ENCODE measurements at regions not wholly inside any gene's neighbourhood (a gene's known extent, or its start where the extent isn't known, plus 50 kb on each side); places are given as distances from the start of the nearest gene placed in this dataset.

DNA sequence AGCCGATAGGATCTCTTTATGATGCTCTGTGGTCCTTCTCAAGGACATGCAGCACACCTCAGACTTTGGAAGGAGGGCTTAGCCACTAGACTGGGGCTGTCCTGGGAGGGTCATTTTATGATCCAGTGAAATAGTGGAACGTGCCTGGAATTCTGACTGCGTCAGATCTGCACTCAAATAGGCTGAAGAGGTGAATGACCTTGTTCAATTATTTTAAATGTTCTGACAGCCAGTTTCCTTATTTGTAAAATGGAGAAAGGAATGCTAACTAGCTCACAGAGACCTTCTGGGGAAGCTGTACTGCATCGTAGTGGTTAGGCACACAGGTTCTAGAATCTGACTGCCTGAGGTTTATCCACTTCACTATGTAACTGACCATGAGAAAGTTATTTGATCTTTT, 587.5 kb downstream of the MAFB start:
- Histone ChIP-seq H3K9ac (ENCODE audit: low read length) (no peak overlapping the region), H3K4me2 (ENCODE audit: low read length) (no peak overlapping the region), H4K20me1 (ENCODE audit: insufficient read depth, low read length) (no peaks in the 10 kb centered on the region), H3K4me3 (ENCODE audit: low read length) (no peak overlapping the region), H2AFZ (ENCODE audit: low read depth, low read length) (no peak overlapping the region), H3K9me3 (ENCODE audit: insufficient read depth, low read length) (no peaks in the 10 kb centered on the region), H3K4me1 (ENCODE audit: low read length) (no peaks in the 10 kb centered on the region), H3K79me2 (ENCODE audit: low read length) (no peaks in the 10 kb centered on the region), H3K36me3 (replicated peaks; ENCODE audit: low read depth, low read length) (no peaks in the 10 kb centered on the region), H3K27me3 (ENCODE audit: low read depth, low read length) (peaks cover 4% of the 10 kb centered on the region; the same call in 1 of the 2 replicates), H3K27ac (ENCODE audit: low read length) (no peak overlapping the region)
- no peak for TF ChIP-seq EZH2phosphoT487 (IDR thresholded peaks at IDR 0.05; ENCODE audit: low read depth)
- TF ChIP-seq, protein P1, sequence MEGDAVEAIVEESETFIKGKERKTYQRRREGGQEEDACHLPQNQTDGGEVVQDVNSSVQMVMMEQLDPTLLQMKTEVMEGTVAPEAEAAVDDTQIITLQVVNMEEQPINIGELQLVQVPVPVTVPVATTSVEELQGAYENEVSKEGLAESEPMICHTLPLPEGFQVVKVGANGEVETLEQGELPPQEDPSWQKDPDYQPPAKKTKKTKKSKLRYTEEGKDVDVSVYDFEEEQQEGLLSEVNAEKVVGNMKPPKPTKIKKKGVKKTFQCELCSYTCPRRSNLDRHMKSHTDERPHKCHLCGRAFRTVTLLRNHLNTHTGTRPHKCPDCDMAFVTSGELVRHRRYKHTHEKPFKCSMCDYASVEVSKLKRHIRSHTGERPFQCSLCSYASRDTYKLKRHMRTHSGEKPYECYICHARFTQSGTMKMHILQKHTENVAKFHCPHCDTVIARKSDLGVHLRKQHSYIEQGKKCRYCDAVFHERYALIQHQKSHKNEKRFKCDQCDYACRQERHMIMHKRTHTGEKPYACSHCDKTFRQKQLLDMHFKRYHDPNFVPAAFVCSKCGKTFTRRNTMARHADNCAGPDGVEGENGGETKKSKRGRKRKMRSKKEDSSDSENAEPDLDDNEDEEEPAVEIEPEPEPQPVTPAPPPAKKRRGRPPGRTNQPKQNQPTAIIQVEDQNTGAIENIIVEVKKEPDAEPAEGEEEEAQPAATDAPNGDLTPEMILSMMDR (IDR thresholded peaks at IDR 0.05; ENCODE audit: low read depth, low read length), result no peak

DNA sequence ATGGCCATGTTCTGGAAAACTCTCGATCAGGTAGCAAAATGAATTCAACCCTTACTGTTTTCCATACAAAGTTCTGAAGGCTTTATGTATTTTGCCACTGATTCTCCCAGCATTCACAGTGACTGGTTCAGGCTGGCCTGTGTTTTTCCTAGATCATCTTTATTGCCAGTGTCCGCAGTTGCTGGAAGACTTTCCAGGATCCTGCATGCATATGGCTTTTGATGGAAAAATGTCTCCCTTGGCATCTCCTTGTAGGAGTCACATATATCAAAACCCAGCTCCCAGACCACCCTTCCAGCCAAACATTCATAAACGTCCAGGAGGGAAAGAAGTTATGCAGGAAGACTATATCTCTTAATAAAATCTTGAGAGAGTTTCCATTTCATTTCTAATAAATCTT, 588.8 kb downstream of the MAFB start:
- Histone ChIP-seq H3K36me3 (replicated peaks; ENCODE audit: low read depth, low read length) (no peaks in the 10 kb centered on the region), H3K4me2 (ENCODE audit: low read length) (no peak overlapping the region), H3K79me2 (ENCODE audit: low read length) (no peaks in the 10 kb centered on the region), H3K4me1 (ENCODE audit: low read length) (no peaks in the 10 kb centered on the region), H3K27me3 (ENCODE audit: low read depth, low read length) (peaks cover 4% of the 10 kb centered on the region; the same call in 1 of the 2 replicates), H3K9me3 (ENCODE audit: insufficient read depth, low read length) (no peaks in the 10 kb centered on the region), H3K4me3 (ENCODE audit: low read length) (no peak overlapping the region), H4K20me1 (ENCODE audit: insufficient read depth, low read length) (no peaks in the 10 kb centered on the region), H2AFZ (ENCODE audit: low read depth, low read length) (no peak overlapping the region), H3K27ac (ENCODE audit: low read length) (no peak overlapping the region), H3K9ac (ENCODE audit: low read length) (no peak overlapping the region)
- TF ChIP-seq, protein P1 (IDR thresholded peaks at IDR 0.05; ENCODE audit: low read depth, low read length), result no peak
- TF ChIP-seq EZH2phosphoT487 (IDR thresholded peaks at IDR 0.05; ENCODE audit: low read depth), result no peak

GRCh38 chr20:40090236-40090635, 598.8 kb downstream of the MAFB start:
- Histone ChIP-seq H4K20me1 (ENCODE audit: insufficient read depth, low read length) (no peaks in the 10 kb centered on the region), H3K36me3 (replicated peaks; ENCODE audit: low read depth, low read length) (no peaks in the 10 kb centered on the region), H2AFZ (ENCODE audit: low read depth, low read length) (no peak overlapping the region), H3K79me2 (ENCODE audit: low read length) (no peaks in the 10 kb centered on the region), H3K4me1 (ENCODE audit: low read length) (no peaks in the 10 kb centered on the region), H3K27ac (ENCODE audit: low read length) (no peak overlapping the region), H3K27me3 (ENCODE audit: low read depth, low read length) (no peaks in the 10 kb centered on the region; the same call in 1 of the 2 replicates), H3K4me2 (ENCODE audit: low read length) (no peak overlapping the region), H3K4me3 (ENCODE audit: low read length) (no peak overlapping the region), H3K9me3 (ENCODE audit: insufficient read depth, low read length) (no peaks in the 10 kb centered on the region), H3K9ac (ENCODE audit: low read length) (no peak overlapping the region)
- TF ChIP-seq, protein P1 (IDR thresholded peaks at IDR 0.05; ENCODE audit: low read depth, low read length), result peak; percentile 5; the same call in 1 of the 2 replicates
- no peak for TF ChIP-seq EZH2phosphoT487 (IDR thresholded peaks at IDR 0.05; ENCODE audit: low read depth)

DNA sequence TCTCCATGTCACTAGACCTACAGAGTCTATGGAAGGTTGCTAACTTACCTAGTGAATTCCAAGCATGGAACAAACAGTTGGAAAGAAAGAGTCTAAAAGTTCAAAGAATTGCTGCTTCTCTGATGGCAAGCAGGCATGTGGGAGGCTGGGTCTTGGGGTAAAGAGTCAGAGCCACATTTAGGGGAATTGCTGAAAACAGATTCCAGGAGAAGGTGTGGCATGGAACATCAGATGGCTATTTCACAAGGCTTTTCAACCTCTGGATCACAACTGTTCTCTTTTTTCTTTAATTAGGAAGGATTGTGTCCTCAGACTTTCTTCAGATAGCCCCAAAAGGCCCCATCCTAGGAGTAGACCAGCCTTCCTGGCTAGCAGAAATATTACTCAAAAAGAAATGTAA, 601.5 kb downstream of the MAFB start:
- H3K36me3 ChIP-seq (replicated peaks; ENCODE audit: low read depth, low read length), result no peaks in the 10 kb centered on the region
- H3K4me2 ChIP-seq (ENCODE audit: low read length), result no peak overlapping the region
- no peak overlapping the region for H3K4me3 ChIP-seq (ENCODE audit: low read length)
- no peaks in the 10 kb centered on the region for H3K79me2 ChIP-seq (ENCODE audit: low read length)
- H3K9me3 ChIP-seq (ENCODE audit: insufficient read depth, low read length), result no peaks in the 10 kb centered on the region
- no peak overlapping the region for H3K9ac ChIP-seq (ENCODE audit: low read length)
- H3K4me1 ChIP-seq (ENCODE audit: low read length), result no peaks in the 10 kb centered on the region
- no peak overlapping the region for H3K27ac ChIP-seq (ENCODE audit: low read length)
- H4K20me1 ChIP-seq (ENCODE audit: insufficient read depth, low read length), result no peaks in the 10 kb centered on the region
- H3K27me3 ChIP-seq (ENCODE audit: low read depth, low read length), result no peaks in the 10 kb centered on the region; the same call in 1 of the 2 replicates
- no peak overlapping the region for H2AFZ ChIP-seq (ENCODE audit: low read depth, low read length)
- TF ChIP-seq, protein P1 (IDR thresholded peaks at IDR 0.05; ENCODE audit: low read depth, low read length), result no peak
- TF ChIP-seq EZH2phosphoT487 (IDR thresholded peaks at IDR 0.05; ENCODE audit: low read depth), result no peak
